ENCODE measurements at regions not wholly inside any gene's neighbourhood (a gene's known extent, or its start where the extent isn't known, plus 50 kb on each side); places are given as distances from the start of the nearest gene placed in this dataset.

DNA sequence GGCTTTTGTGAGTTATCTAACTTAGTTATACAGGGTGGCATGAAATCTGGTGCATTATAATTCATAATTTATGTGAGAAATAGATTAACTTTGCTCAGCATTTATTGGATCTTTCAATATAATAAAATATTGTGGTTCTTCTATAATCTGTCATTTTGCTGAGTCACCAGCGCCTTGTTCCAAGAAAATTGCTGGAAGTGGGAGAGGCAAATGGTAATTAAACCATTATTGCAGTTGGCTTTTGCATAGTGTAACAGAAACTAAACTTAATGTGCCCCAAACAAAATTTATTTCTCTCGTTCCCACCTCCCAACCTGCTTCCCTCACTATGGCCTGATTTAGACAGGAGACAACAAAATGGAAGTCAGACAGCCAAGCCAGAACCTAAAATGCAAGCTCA, 146.3 kb downstream of the GALR1 start:
- no peak overlapping the region for H3K4me3 ChIP-seq
- intact Hi-C loops (cut with DNase I), result no loop called here
- DNase-seq (ENCODE audit: extremely low spot score in 2 of 2), result no peak
- H3K9me3 ChIP-seq, result no peaks in the 10 kb centered on the region
- no peak overlapping the region for H3K27ac ChIP-seq
- no peaks in the 10 kb centered on the region for H3K4me1 ChIP-seq
- H3K27me3 ChIP-seq, result no peaks in the 10 kb centered on the region
- no peaks in the 10 kb centered on the region for H3K36me3 ChIP-seq
- no peak for TF ChIP-seq POLR2A (IDR thresholded peaks at IDR 0.05)
- TF ChIP-seq, protein P1, sequence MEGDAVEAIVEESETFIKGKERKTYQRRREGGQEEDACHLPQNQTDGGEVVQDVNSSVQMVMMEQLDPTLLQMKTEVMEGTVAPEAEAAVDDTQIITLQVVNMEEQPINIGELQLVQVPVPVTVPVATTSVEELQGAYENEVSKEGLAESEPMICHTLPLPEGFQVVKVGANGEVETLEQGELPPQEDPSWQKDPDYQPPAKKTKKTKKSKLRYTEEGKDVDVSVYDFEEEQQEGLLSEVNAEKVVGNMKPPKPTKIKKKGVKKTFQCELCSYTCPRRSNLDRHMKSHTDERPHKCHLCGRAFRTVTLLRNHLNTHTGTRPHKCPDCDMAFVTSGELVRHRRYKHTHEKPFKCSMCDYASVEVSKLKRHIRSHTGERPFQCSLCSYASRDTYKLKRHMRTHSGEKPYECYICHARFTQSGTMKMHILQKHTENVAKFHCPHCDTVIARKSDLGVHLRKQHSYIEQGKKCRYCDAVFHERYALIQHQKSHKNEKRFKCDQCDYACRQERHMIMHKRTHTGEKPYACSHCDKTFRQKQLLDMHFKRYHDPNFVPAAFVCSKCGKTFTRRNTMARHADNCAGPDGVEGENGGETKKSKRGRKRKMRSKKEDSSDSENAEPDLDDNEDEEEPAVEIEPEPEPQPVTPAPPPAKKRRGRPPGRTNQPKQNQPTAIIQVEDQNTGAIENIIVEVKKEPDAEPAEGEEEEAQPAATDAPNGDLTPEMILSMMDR (IDR thresholded peaks at IDR 0.05), result no peak
- TF ChIP-seq POLR2AphosphoS5 (IDR thresholded peaks at IDR 0.05; ENCODE audit: insufficient read depth in 1 of 2, low read depth in 1 of 2), result no peak

DNA sequence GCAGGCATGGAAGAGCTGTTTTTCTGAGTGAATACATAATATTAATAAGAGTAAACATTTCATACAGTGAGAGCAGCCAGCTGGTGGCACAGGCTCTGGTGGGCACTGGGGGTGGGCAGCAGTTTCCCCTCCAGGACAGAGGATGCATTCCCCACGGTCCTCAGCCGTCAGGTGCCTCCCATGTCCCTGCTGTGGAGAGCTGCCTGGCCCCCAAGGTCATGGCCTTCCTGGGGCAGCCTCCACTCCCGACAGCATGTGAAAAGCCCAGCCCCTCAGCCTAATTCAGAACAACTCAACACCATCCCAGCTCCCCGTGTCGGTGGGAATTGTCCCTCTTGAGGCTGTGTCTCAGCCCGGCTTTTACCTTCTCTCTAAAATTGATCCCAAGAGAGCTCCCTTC, 147.4 kb downstream of the GALR1 start:
- Histone ChIP-seq H3K36me3 (no peaks in the 10 kb centered on the region), H3K9me3 (no peaks in the 10 kb centered on the region), H3K27me3 (no peaks in the 10 kb centered on the region), H3K4me1 (no peaks in the 10 kb centered on the region), H3K27ac (no peak overlapping the region), H3K4me3 (no peak overlapping the region)
- no peak for DNase-seq (ENCODE audit: extremely low spot score in 2 of 2)
- TF ChIP-seq POLR2AphosphoS5 (IDR thresholded peaks at IDR 0.05; ENCODE audit: insufficient read depth in 1 of 2, low read depth in 1 of 2) (no peak), POLR2A (IDR thresholded peaks at IDR 0.05) (no peak)
- TF ChIP-seq, protein P1 (IDR thresholded peaks at IDR 0.05), result no peak
- intact Hi-C loops (cut with DNase I), result no loop called here

DNA sequence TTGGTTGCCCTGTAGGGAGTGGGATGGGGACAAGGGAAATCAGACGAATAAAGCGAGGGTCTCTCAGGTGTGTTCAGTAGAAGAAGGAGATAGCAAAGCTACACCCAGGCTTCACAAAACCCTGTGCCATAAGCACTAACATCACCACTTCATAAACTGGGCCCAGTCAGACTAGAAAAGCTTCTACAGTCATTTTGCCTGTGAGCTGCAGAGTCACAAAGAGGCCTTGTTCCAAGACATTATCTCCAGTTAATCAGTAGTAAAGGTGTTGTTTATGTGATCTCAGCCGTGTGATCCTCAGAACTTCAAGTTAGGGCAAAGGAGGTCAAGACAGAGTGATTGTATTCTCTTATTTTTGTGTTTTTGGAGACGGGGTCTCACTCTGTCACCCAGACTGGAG, 148.0 kb downstream of the GALR1 start:
- Histone ChIP-seq H3K4me3 (no peak overlapping the region), H3K9me3 (no peaks in the 10 kb centered on the region), H3K27ac (no peak overlapping the region), H3K4me1 (no peaks in the 10 kb centered on the region), H3K27me3 (no peaks in the 10 kb centered on the region), H3K36me3 (no peaks in the 10 kb centered on the region)
- no peak for DNase-seq (ENCODE audit: extremely low spot score in 2 of 2)
- intact Hi-C loops (cut with DNase I), result no loop called here
- TF ChIP-seq, protein P1 (IDR thresholded peaks at IDR 0.05), result no peak
- TF ChIP-seq POLR2A (IDR thresholded peaks at IDR 0.05) (no peak), POLR2AphosphoS5 (IDR thresholded peaks at IDR 0.05; ENCODE audit: insufficient read depth in 1 of 2, low read depth in 1 of 2) (no peak)

DNA sequence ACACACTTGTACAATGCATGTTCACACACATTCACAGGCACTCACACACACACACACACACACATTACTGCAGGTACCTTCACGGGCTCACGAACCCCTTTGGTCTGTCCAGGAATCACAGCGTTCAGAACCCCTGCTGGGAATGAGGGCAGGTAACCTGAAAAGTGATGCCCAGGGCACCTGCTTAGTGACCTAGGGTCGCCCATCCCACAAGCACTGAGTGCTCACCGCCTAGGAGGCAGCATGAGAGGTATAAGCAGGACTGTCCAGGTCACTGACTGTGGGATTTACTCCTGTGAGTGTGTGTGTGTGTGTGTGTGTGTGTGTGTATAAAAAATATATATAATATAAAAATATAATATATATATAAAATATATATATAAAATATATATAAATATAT, 150.9 kb downstream of the GALR1 start:
- Histone ChIP-seq H3K27ac (no peak overlapping the region), H3K4me3 (no peak overlapping the region), H3K4me1 (no peaks in the 10 kb centered on the region), H3K27me3 (no peaks in the 10 kb centered on the region), H3K9me3 (no peaks in the 10 kb centered on the region), H3K36me3 (no peaks in the 10 kb centered on the region)
- TF ChIP-seq POLR2A (IDR thresholded peaks at IDR 0.05) (no peak), POLR2AphosphoS5 (IDR thresholded peaks at IDR 0.05; ENCODE audit: insufficient read depth in 1 of 2, low read depth in 1 of 2) (no peak)
- TF ChIP-seq, protein P1 (IDR thresholded peaks at IDR 0.05), result no peak
- DNase-seq (ENCODE audit: extremely low spot score in 2 of 2), result no peak
- intact Hi-C loops (cut with DNase I), result no loop called here

DNA sequence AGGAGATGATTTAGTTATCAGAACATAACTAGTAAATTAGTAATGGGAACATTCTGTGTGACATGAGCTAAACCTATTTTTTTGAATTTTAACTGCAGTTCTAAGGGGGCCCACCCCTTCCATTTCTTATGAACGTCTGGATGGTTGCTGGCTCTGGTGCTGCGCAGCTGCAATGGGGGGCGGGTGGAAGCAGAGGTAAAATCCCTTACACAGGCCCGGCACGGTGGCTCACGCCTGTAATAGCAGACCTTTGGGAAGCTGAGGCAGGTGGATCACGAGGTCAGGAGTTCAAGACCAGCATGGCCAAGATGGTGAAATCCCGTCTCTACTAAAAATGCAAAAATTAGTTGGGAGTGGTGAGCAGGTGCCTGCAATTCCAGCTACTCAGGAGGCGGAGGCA, 151.5 kb downstream of the GALR1 start:
- no peaks in the 10 kb centered on the region for H3K36me3 ChIP-seq
- H3K27ac ChIP-seq, result no peak overlapping the region
- H3K27me3 ChIP-seq, result no peaks in the 10 kb centered on the region
- H3K4me3 ChIP-seq, result no peak overlapping the region
- no peak for TF ChIP-seq POLR2AphosphoS5 (IDR thresholded peaks at IDR 0.05; ENCODE audit: insufficient read depth in 1 of 2, low read depth in 1 of 2)
- TF ChIP-seq POLR2A (IDR thresholded peaks at IDR 0.05), result no peak
- TF ChIP-seq, protein P1 (IDR thresholded peaks at IDR 0.05), result no peak
- intact Hi-C loops (cut with DNase I), result no loop called here
- no peaks in the 10 kb centered on the region for H3K4me1 ChIP-seq
- H3K9me3 ChIP-seq, result no peaks in the 10 kb centered on the region
- DNase-seq (ENCODE audit: extremely low spot score in 2 of 2), result no peak

All from vagina (tissue), 2 donors.